Transverse colon (tissue), 4 donors: ENCODE measurements at regions not wholly inside any gene's neighbourhood (a gene's known extent, or its start where the extent isn't known, plus 50 kb on each side); places are given as distances from the start of the nearest gene placed in this dataset.

ENCODE experiments used
- DNase-seq: peaks from one replicate; pipeline ENCODE4 v3.0.0-alpha.2; 2019
- H3K27ac ChIP-seq, 4 donors: fragments of 200-600 bp; sonication (generic); 2 replicates each; pipeline ENCODE4 v1.5.1; 2016 to 2018; ENCODE audit warnings: inconsistent platforms in 4 of 4
- H3K27me3 ChIP-seq: fragments of 200-600 bp; sonication (generic); 2 replicates; pipeline ENCODE4 v1.5.1; 2017; ENCODE audit warnings: inconsistent platforms
- H3K36me3 ChIP-seq, 4 donors: fragments of 200-600 bp; sonication (generic); 2 replicates each; pipeline ENCODE4 v1.5.1; 2017 to 2019; ENCODE audit warnings: inconsistent platforms in 4 of 4
- H3K4me1 ChIP-seq, 4 donors: fragments of 200-600 bp; sonication (generic); 2 replicates each; pipeline ENCODE4 v1.5.1; 2017 to 2020; ENCODE audit warnings: inconsistent platforms in 4 of 4
- H3K4me3 ChIP-seq, 4 donors: fragments of 200-600 bp; sonication (generic); 1 replicate in 1 of 4; 2 replicates in 3 of 4; pipeline versions ENCODE4 v1.5.1 to v1.6.1; 2017 to 2019; ENCODE audit warnings: inconsistent platforms in 4 of 4
- H3K9me3 ChIP-seq, 2 donors: fragments of 200-600 bp; sonication (generic); 2 replicates each; pipeline ENCODE4 v1.5.1; 2017 to 2019; ENCODE audit warnings: inconsistent platforms in 2 of 2
- CTCF ChIP-seq, 5 experiments: fragments of 200-600 bp in 3 of 5; fragments of 450-650 bp in 2 of 5; sonication (generic) in 3 of 5; IDR thresholded peaks; 1 replicate in 2 of 5; 2 replicates in 3 of 5; pipeline ENCODE4 v1.5.1; 2016 to 2017; ENCODE audit warnings: antibody characterized with exemption in 5 of 5, inconsistent platforms in 3 of 5, mild to moderate bottlenecking in 2 of 5, moderate library complexity in 1 of 5
- EP300 ChIP-seq: sonication (generic); formaldehyde crosslinking; IDR thresholded peaks from one replicate; pipeline ENCODE4 v1.6.1; 2017; ENCODE audit warnings: antibody characterized with exemption, low read depth
- POLR2A ChIP-seq: fragments of 450-650 bp; IDR thresholded peaks from one replicate; pipeline ENCODE4 v1.6.1; 2016; ENCODE audit warnings: antibody characterized with exemption, mild to moderate bottlenecking, moderate library complexity
- POLR2AphosphoS5 ChIP-seq, 3 donors: sonication (generic); formaldehyde crosslinking; IDR thresholded peaks; one replicate each; pipeline ENCODE4 v1.6.1; 2016; ENCODE audit warnings: antibody characterized with exemption in 3 of 3
- WGBS, 2 donors: methylation state at CpG; one replicate each; pipeline ENCODE4 v1.1.5; 2018; ENCODE audit warnings: low coverage in 1 of 2; 5-methylcytosine and 5-hydroxymethylcytosine counted together
- in situ Hi-C, 4 donors: fragments of 200-750 bp; cut with MboI; loops; one replicate each; pipeline versions ENCODE4 v1.15.0 to v1.15.1; 2017; ENCODE audit warnings: low sequenced_read_pairs in 3 of 4, low pct_ligation_motif_present in 1 of 4, low pct_unique_long_range_greater_than_20kb in 1 of 4
- intact Hi-C: fragments of 100-400 bp; cut with DNase I; formaldehyde crosslinking; loops from one replicate; pipeline ENCODE4 v1.15.1; 2023; ENCODE audit warnings: low total_unique reads

- no peak overlapping the region for H3K27ac ChIP-seq
- in situ Hi-C loops, result no loop called here
- DNase-seq, result no peak
- no peaks in the 10 kb centered on the region for H3K4me1 ChIP-seq
- H3K4me3 ChIP-seq, result no peak overlapping the region
- no peaks in the 10 kb centered on the region for H3K9me3 ChIP-seq
- no peak for TF ChIP-seq POLR2AphosphoS5 (IDR thresholded peaks at IDR 0.05)
- no peak for TF ChIP-seq CTCF (IDR thresholded peaks at IDR 0.05)
- TF ChIP-seq EP300, result no peak
- no peak for TF ChIP-seq POLR2A
- 88 to 95% methylated on average over 5 to 19 of the region's 19 CpGs for WGBS, 2 donors
- no peaks in the 10 kb centered on the region for H3K27me3 ChIP-seq
- intact Hi-C loops, result no loop called here
- no peaks in the 10 kb centered on the region for H3K36me3 ChIP-seq
Measured at GRCh38 chr2:6495466-6495865, 370.2 kb downstream of the CMPK2 start.

- H3K36me3 ChIP-seq, result no peaks in the 10 kb centered on the region
- H3K27ac ChIP-seq, result no peak overlapping the region
- no peaks in the 10 kb centered on the region for H3K9me3 ChIP-seq
- in situ Hi-C loops, result no loop called here
- WGBS, 2 donors, result 86 to 95% methylated on average over 11 to 14 of the region's 14 CpGs
- H3K4me1 ChIP-seq, result no peaks in the 10 kb centered on the region
- DNase-seq, result no peak
- TF ChIP-seq EP300 (no peak), CTCF (IDR thresholded peaks at IDR 0.05) (no peak), POLR2AphosphoS5 (IDR thresholded peaks at IDR 0.05) (no peak), POLR2A (no peak)
- H3K4me3 ChIP-seq, result no peak overlapping the region
- intact Hi-C loops, result no loop called here
- no peaks in the 10 kb centered on the region for H3K27me3 ChIP-seq
Measured at GRCh38 chr2:6496376-6496775, 369.3 kb downstream of the CMPK2 start.

- no peak overlapping the region for H3K27ac ChIP-seq
- TF ChIP-seq POLR2A (no peak), CTCF (IDR thresholded peaks at IDR 0.05) (no peak), POLR2AphosphoS5 (IDR thresholded peaks at IDR 0.05) (no peak), EP300 (no peak)
- in situ Hi-C loops, result no loop called here
- no peaks in the 10 kb centered on the region for H3K4me1 ChIP-seq
- intact Hi-C loops, result no loop called here
- no peak overlapping the region for H3K4me3 ChIP-seq
- DNase-seq, result no peak
- no peaks in the 10 kb centered on the region for H3K9me3 ChIP-seq
- no peaks in the 10 kb centered on the region for H3K36me3 ChIP-seq
- WGBS, 2 donors, result 65% methylated on average over 1 of the region's 1 CpG; no CpG with 5 or more reads in 1 of the 2 donors
- H3K27me3 ChIP-seq, result no peaks in the 10 kb centered on the region
Measured at GRCh38 chr2:6497048-6497447, 368.7 kb downstream of the CMPK2 start.

GRCh38 chr2:6498841-6499240 is 366.9 kb downstream of the CMPK2 start:
- H3K9me3 ChIP-seq, result no peaks in the 10 kb centered on the region
- no peak for DNase-seq
- no peak overlapping the region for H3K4me3 ChIP-seq
- in situ Hi-C loops, result no loop called here
- H3K4me1 ChIP-seq, result no peaks in the 10 kb centered on the region
- H3K36me3 ChIP-seq, result no peaks in the 10 kb centered on the region
- no peak overlapping the region for H3K27ac ChIP-seq
- intact Hi-C loops, result no loop called here
- WGBS, 2 donors, result 92 to 96% methylated on average over 4 to 6 of the region's 6 CpGs
- H3K27me3 ChIP-seq, result no peaks in the 10 kb centered on the region
- TF ChIP-seq EP300 (no peak), POLR2AphosphoS5 (IDR thresholded peaks at IDR 0.05) (no peak), CTCF (IDR thresholded peaks at IDR 0.05) (no peak), POLR2A (no peak)
